Lower lobe of right lung (tissue), 2 donors: ENCODE measurements at regions not wholly inside any gene's neighbourhood (a gene's known extent, or its start where the extent isn't known, plus 50 kb on each side); places are given as distances from the start of the nearest gene placed in this dataset.

Experiments
- ATAC-seq, 2 donors: fragments of 200-7000 bp; cut with Tn5 transposase; one replicate each; pipeline ENCODE4 v1.9.1; 2020 to 2022; ENCODE audit warnings: mild to moderate bottlenecking in 2 of 2, moderate library complexity in 2 of 2
- DNase-seq: peaks from one replicate; pipeline ENCODE4 v3.0.0-alpha.2; 2020
- H3K27ac ChIP-seq: fragments of 200-600 bp; one replicate; pipeline ENCODE4 v1.8.0; 2022
- H3K27me3 ChIP-seq: fragments of 200-600 bp; one replicate; pipeline ENCODE4 v1.8.0; 2022; ENCODE audit warnings: low read depth
- H3K36me3 ChIP-seq: fragments of 200-600 bp; one replicate; pipeline ENCODE4 v1.8.0; 2022; ENCODE audit warnings: mild to moderate bottlenecking
- H3K4me1 ChIP-seq: fragments of 200-600 bp; one replicate; pipeline ENCODE4 v1.8.0; 2022
- H3K4me3 ChIP-seq: fragments of 200-600 bp; one replicate; pipeline ENCODE4 v1.8.0; 2022; ENCODE audit warnings: mild to moderate bottlenecking
- H3K9me3 ChIP-seq: fragments of 200-600 bp; one replicate; pipeline ENCODE4 v1.8.0; 2022
- CTCF ChIP-seq: fragments of 200-600 bp; IDR thresholded peaks from one replicate; pipeline ENCODE4 v1.8.0; 2022; ENCODE audit warnings: antibody characterized with exemption, mild to moderate bottlenecking
- intact Hi-C: fragments of 100-400 bp; cut with DNase I; formaldehyde crosslinking; loops from one replicate; pipeline ENCODE4 v1.11.0; 2022
- donor health status: DM: no; HTN: yes; CAD: no; lungs with severe emphysema.

DNA sequence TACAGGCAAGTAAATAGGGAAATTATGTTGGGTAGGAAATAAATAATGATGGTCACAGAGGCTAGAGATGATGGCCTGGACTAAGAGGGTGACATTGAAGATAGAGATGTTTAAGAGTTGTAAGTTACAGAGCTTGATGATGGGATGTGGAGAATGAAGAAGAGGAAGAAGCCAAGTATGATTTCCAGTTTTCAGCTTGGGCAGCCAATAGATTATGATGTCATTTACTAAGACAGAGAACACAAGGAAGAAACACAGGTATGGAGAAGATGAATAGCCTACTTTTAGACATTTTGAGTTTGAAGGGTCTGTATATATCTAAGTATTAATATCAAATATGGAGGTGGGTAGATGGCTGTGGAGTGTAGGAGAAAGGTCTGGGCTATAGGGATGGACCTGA lies 56.0 kb upstream of the PRELP start:
- no peaks in the 10 kb centered on the region for H3K36me3 ChIP-seq
- no peak for TF ChIP-seq CTCF
- DNase-seq: no peak
- H3K4me1 ChIP-seq: no peaks in the 10 kb centered on the region
- no peak overlapping the region for H3K4me3 ChIP-seq
- H3K27ac ChIP-seq: no peak overlapping the region
- intact Hi-C loops: no loop called here
- ATAC-seq: no peak
- H3K27me3 ChIP-seq: no peaks in the 10 kb centered on the region
- H3K9me3 ChIP-seq: no peaks in the 10 kb centered on the region

- intact Hi-C loops: no loop called here
- no peaks in the 10 kb centered on the region for H3K4me1 ChIP-seq
- H3K4me3 ChIP-seq: no peak overlapping the region
- no peaks in the 10 kb centered on the region for H3K9me3 ChIP-seq
- no peak overlapping the region for H3K27ac ChIP-seq
- H3K36me3 ChIP-seq: no peaks in the 10 kb centered on the region
- ATAC-seq: no peak
- no peak for TF ChIP-seq CTCF
- no peaks in the 10 kb centered on the region for H3K27me3 ChIP-seq
- DNase-seq: no peak
Measured at GRCh38 chr1:203420263-203420662, 55.3 kb upstream of the PRELP start.

- no peak for TF ChIP-seq CTCF
- H3K36me3 ChIP-seq: no peaks in the 10 kb centered on the region
- H3K4me1 ChIP-seq: no peaks in the 10 kb centered on the region
- H3K9me3 ChIP-seq: no peaks in the 10 kb centered on the region
- H3K4me3 ChIP-seq: no peak overlapping the region
- DNase-seq (no peak), ATAC-seq (no peak)
- H3K27me3 ChIP-seq: peaks cover 2% of the 10 kb centered on the region
- intact Hi-C loops: no loop called here
- H3K27ac ChIP-seq: no peak overlapping the region
Measured at GRCh38 chr1:203421246-203421645, 54.4 kb upstream of the PRELP start.

- Histone ChIP-seq H3K9me3 (no peaks in the 10 kb centered on the region), H3K27me3 (peaks cover 7% of the 10 kb centered on the region), H3K4me3 (no peak overlapping the region), H3K27ac (no peak overlapping the region), H3K4me1 (no peaks in the 10 kb centered on the region), H3K36me3 (no peaks in the 10 kb centered on the region)
- DNase-seq: no peak
- no peak for ATAC-seq
- no peak for TF ChIP-seq CTCF
- intact Hi-C loops: no loop called here
Measured at GRCh38 chr1:203422116-203422515, 53.5 kb upstream of the PRELP start.

DNA sequence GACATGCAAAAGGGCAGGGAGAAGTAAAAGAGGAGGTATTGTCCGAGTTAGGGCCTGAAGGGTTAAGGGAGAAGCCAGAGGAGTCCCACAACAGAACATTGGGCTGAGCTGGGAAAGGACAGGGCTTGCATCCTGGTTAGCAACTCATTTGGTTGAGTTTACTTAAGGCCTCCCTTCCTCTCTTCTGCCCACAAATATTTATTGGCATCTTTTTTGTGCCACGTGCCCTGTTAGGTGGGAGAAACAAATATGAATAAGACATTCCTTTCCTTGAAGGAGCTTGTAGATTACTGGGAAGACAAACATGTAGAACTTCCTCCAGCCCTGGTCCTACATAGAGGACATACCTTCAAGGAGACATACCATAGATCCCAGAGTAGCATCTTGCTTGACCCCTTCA lies 53.0 kb upstream of the PRELP start:
- Histone ChIP-seq H3K9me3 (no peaks in the 10 kb centered on the region), H3K27me3 (peaks cover 7% of the 10 kb centered on the region), H3K4me3 (no peak overlapping the region), H3K36me3 (no peaks in the 10 kb centered on the region), H3K27ac (no peak overlapping the region), H3K4me1 (no peaks in the 10 kb centered on the region)
- TF ChIP-seq CTCF: no peak
- intact Hi-C loops: no loop called here
- no peak for DNase-seq
- no peak for ATAC-seq

- Histone ChIP-seq H3K4me1 (peaks cover 5% of the 10 kb centered on the region), H3K4me3 (no peak overlapping the region), H3K27ac (no peak overlapping the region), H3K9me3 (no peaks in the 10 kb centered on the region), H3K36me3 (no peaks in the 10 kb centered on the region), H3K27me3 (peaks cover 7% of the 10 kb centered on the region)
- no peak for TF ChIP-seq CTCF
- no peak for ATAC-seq
- DNase-seq: no peak
- intact Hi-C loops: no loop called here
Measured at GRCh38 chr1:203424285-203424684, 51.3 kb upstream of the PRELP start.
